ENCODE measurements at regions not wholly inside any gene's neighbourhood (a gene's known extent, or its start where the extent isn't known, plus 50 kb on each side); places are given as distances from the start of the nearest gene placed in this dataset.

- TF ChIP-seq, protein P1, sequence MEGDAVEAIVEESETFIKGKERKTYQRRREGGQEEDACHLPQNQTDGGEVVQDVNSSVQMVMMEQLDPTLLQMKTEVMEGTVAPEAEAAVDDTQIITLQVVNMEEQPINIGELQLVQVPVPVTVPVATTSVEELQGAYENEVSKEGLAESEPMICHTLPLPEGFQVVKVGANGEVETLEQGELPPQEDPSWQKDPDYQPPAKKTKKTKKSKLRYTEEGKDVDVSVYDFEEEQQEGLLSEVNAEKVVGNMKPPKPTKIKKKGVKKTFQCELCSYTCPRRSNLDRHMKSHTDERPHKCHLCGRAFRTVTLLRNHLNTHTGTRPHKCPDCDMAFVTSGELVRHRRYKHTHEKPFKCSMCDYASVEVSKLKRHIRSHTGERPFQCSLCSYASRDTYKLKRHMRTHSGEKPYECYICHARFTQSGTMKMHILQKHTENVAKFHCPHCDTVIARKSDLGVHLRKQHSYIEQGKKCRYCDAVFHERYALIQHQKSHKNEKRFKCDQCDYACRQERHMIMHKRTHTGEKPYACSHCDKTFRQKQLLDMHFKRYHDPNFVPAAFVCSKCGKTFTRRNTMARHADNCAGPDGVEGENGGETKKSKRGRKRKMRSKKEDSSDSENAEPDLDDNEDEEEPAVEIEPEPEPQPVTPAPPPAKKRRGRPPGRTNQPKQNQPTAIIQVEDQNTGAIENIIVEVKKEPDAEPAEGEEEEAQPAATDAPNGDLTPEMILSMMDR (conservative IDR thresholded peaks at IDR 0.05) = no peak
- no peak for TF ChIP-seq ZFX (IDR thresholded peaks at IDR 0.05)
Measured at GRCh38 chr12:59414051-59414450, 181.8 kb upstream of the SLC16A7 start.
